Activated B cell treated with CpG ODN at 0.5 μM for 24 hours (primary cell): ENCODE measurements at regions not wholly inside any gene's neighbourhood (a gene's known extent, or its start where the extent isn't known, plus 50 kb on each side); places are given as distances from the start of the nearest gene placed in this dataset.

Source experiments
- ATAC-seq: fragments of 200-7000 bp; cut with Tn5 transposase; one replicate; pipeline ENCODE4 v1.10.0; 2021; ENCODE audit warnings: low read depth, mild to moderate bottlenecking, moderate library complexity
- CTCF ChIA-PET: fragments of 350-600 bp; sonication (Branson Sonifier 250); formaldehyde crosslinking; loops from one replicate; lab custom pipeline; 2021; ENCODE audit warnings: antibody characterized with exemption; lab: Charles Lee
- POLR2A ChIA-PET: fragments of 350-600 bp; sonication (Branson Sonifier 250); formaldehyde crosslinking; loops from one replicate; lab custom pipeline; 2021; ENCODE audit warnings: antibody characterized with exemption; lab: Charles Lee
- DNase-seq: peaks from one replicate; pipeline ENCODE4 v3.0.0; 2022
- H3K27ac Mint-ChIP-seq: one replicate; pipeline ENCODE4 v1.8.0; 2020; ENCODE audit warnings: mixed read lengths
- H3K27me3 Mint-ChIP-seq: one replicate; pipeline ENCODE4 v1.8.0; 2021; ENCODE audit warnings: mixed read lengths
- H3K36me3 Mint-ChIP-seq: one replicate; pipeline ENCODE4 v1.8.0; 2021; ENCODE audit warnings: low read depth, mixed read lengths
- H3K4me1 Mint-ChIP-seq: one replicate; pipeline ENCODE4 v1.8.0; 2021; ENCODE audit warnings: mixed read lengths
- H3K4me3 Mint-ChIP-seq: one replicate; pipeline ENCODE4 v1.8.0; 2020; ENCODE audit warnings: mild to moderate bottlenecking, mixed read lengths
- H3K9me3 Mint-ChIP-seq: one replicate; pipeline ENCODE4 v1.8.0; 2020; ENCODE audit warnings: mixed read lengths
- CTCF ChIP-seq: fragments of 200-600 bp; IDR thresholded peaks from one replicate; pipeline ENCODE4 v1.8.0; 2022; ENCODE audit warnings: antibody characterized with exemption, mild to moderate bottlenecking
- intact Hi-C: fragments of 100-400 bp; cut with micrococcal nuclease; formaldehyde crosslinking; loops from one replicate; pipeline ENCODE4 v1.15.1; 2024

GRCh38 chr18:78701771-78702396 is 277.7 kb upstream of the SALL3 start:
- H3K4me1 Mint-ChIP-seq = no peaks in the 10 kb centered on the region
- H3K27me3 Mint-ChIP-seq = no peaks in the 10 kb centered on the region
- H3K27ac Mint-ChIP-seq = no peak overlapping the region
- ChIA-PET CTCF (no interaction called here), POLR2A (no interaction called here)
- DNase-seq = no peak
- H3K9me3 Mint-ChIP-seq = no peaks in the 10 kb centered on the region
- H3K4me3 Mint-ChIP-seq = no peak overlapping the region
- intact Hi-C loops = no loop called here
- TF ChIP-seq CTCF = no peak
- no peaks in the 10 kb centered on the region for H3K36me3 Mint-ChIP-seq
- no peak for ATAC-seq

- no peak overlapping the region for H3K4me3 Mint-ChIP-seq
- ChIA-PET CTCF (no interaction called here), POLR2A (no interaction called here)
- H3K27ac Mint-ChIP-seq = no peak overlapping the region
- H3K36me3 Mint-ChIP-seq = no peaks in the 10 kb centered on the region
- intact Hi-C loops = no loop called here
- H3K9me3 Mint-ChIP-seq = peaks cover 8% of the 10 kb centered on the region
- DNase-seq (no peak), ATAC-seq (no peak)
- H3K4me1 Mint-ChIP-seq = no peaks in the 10 kb centered on the region
- no peaks in the 10 kb centered on the region for H3K27me3 Mint-ChIP-seq
- TF ChIP-seq CTCF = no peak
These were observed 276.3 kb upstream of the SALL3 start for GRCh38 chr18:78703291-78703690.

- POLR2A ChIA-PET = no interaction called here
- Mint-ChIP-seq H3K4me3 (no peak overlapping the region), H3K4me1 (no peaks in the 10 kb centered on the region), H3K27ac (no peak overlapping the region), H3K27me3 (no peaks in the 10 kb centered on the region), H3K9me3 (peaks cover 13% of the 10 kb centered on the region), H3K36me3 (no peaks in the 10 kb centered on the region)
- ATAC-seq (no peak), DNase-seq (no peak)
- CTCF ChIA-PET = no interaction called here
- intact Hi-C loops = no loop called here
- no peak for TF ChIP-seq CTCF
These were observed 274.6 kb upstream of the SALL3 start for GRCh38 chr18:78704971-78705461.

GRCh38 chr18:78709261-78709809 is 270.3 kb upstream of the SALL3 start:
- ChIA-PET POLR2A (no interaction called here), CTCF (no interaction called here)
- Mint-ChIP-seq H3K4me1 (no peaks in the 10 kb centered on the region), H3K9me3 (peaks cover 16% of the 10 kb centered on the region), H3K4me3 (no peak overlapping the region), H3K27ac (no peak overlapping the region), H3K36me3 (no peaks in the 10 kb centered on the region), H3K27me3 (no peaks in the 10 kb centered on the region)
- DNase-seq = no peak
- TF ChIP-seq CTCF = no peak
- intact Hi-C loops = no loop called here
- ATAC-seq = no peak

DNA sequence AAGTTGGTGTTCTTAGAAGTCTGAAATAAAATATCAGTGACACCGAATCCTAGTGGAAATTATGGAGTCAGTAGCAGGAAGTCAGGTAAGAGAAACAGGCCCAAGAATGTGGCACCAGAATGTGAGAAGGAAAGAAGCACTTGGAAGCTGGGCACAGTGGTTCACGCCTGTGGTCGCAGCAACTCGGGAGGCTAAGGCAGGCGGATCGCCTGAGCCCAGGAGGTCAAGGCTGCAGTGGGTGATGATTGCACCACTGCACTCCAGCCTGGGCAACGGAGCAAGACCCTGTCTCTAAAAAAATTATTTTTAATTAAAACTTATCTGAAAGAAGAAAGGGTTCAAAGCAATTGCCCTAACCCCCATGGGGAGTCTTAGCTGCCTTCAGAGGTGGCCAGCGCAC is 268.3 kb upstream of the SALL3 start:
- no peak for ATAC-seq
- Mint-ChIP-seq H3K27me3 (no peaks in the 10 kb centered on the region), H3K36me3 (no peaks in the 10 kb centered on the region), H3K4me3 (no peak overlapping the region), H3K9me3 (peaks cover 16% of the 10 kb centered on the region), H3K27ac (no peak overlapping the region), H3K4me1 (no peaks in the 10 kb centered on the region)
- ChIA-PET CTCF (no interaction called here), POLR2A (no interaction called here)
- no peak for TF ChIP-seq CTCF
- intact Hi-C loops = no loop called here
- DNase-seq = no peak
